ENCODE measurements at regions not wholly inside any gene's neighbourhood (a gene's known extent, or its start where the extent isn't known, plus 50 kb on each side); places are given as distances from the start of the nearest gene placed in this dataset.

GRCh38 chr11:128058580-128059208 is 528.7 kb downstream of the ETS1 start:
- BruUV-seq (replicated peaks), result no TSS peak
- Histone ChIP-seq H2BK120ac (ENCODE audit: low read depth, low read length) (no peak overlapping the region), H3K4me3 (ENCODE audit: insufficient read depth, low read depth, low read length) (no peak overlapping the region), H3K18ac (ENCODE audit: low read depth, low read length) (no peak overlapping the region), H3K4me1 (ENCODE audit: control insufficient read depth, insufficient read depth, low read length) (peaks cover 7% of the 10 kb centered on the region), H4K5ac (ENCODE audit: low read depth, low read length) (no peak overlapping the region), H3K56ac (ENCODE audit: extremely low read depth, insufficient read depth, low read length) (no peak overlapping the region), H3K27me3 (ENCODE audit: control insufficient read depth, insufficient read depth, low read length) (no peaks in the 10 kb centered on the region), H2AK5ac (ENCODE audit: low read depth, low read length) (no peak overlapping the region; the same call in 1 of the 2 replicates), H2AK9ac (replicated peaks; ENCODE audit: low read depth, low read length, poor library complexity) (no peak overlapping the region), H2BK15ac (ENCODE audit: low read depth, low read length) (no peak overlapping the region), H3K9me1 (ENCODE audit: insufficient read depth, low read length) (no peaks in the 10 kb centered on the region; the same call in 1 of the 2 replicates), H2BK20ac (ENCODE audit: low read depth, low read length) (no peak overlapping the region), H3K23ac (ENCODE audit: low read depth, low read length) (no peak overlapping the region), H3K4ac (ENCODE audit: low read depth, low read length) (no peak overlapping the region), H3K9me3 (ENCODE audit: control insufficient read depth, insufficient read depth, low read length) (no peaks in the 10 kb centered on the region), H3K36me3 (ENCODE audit: control insufficient read depth, insufficient read depth, low read length) (no peaks in the 10 kb centered on the region), H3K4me2 (ENCODE audit: low read depth, low read length) (no peak overlapping the region), H4K20me1 (ENCODE audit: insufficient read depth, low read length) (no peaks in the 10 kb centered on the region), H3K14ac (replicated peaks; ENCODE audit: low read depth, low read length) (no peak overlapping the region), H4K8ac (ENCODE audit: low read depth in 2 of 2, low read length in 2 of 2) (no peak overlapping the region), H2AFZ (replicated peaks; ENCODE audit: low read length, poor library complexity) (no peak overlapping the region), H3K27ac (ENCODE audit: insufficient read depth, low read length) (no peak overlapping the region), H3K9ac (ENCODE audit: low read depth, low read length) (no peak overlapping the region), H2BK5ac (ENCODE audit: low read depth, low read length, poor library complexity, severe bottlenecking) (no peak overlapping the region), H4K91ac (ENCODE audit: insufficient read depth, low read depth, low read length) (no peak overlapping the region), H3K79me1 (ENCODE audit: low read depth in 1 of 2, low read length in 2 of 2) (no peaks in the 10 kb centered on the region)
- intact Hi-C loops (cut with micrococcal nuclease) (no loop called here), dilution Hi-C loops (cut with HindIII; ENCODE audit: low sequenced_read_pairs, unreplicated experiment) (no loop called here), in situ Hi-C loops (cut with MboI; ENCODE audit: low sequenced_read_pairs) (no loop called here)
- DNase-seq, result no peak
- no peak for ATAC-seq (ENCODE audit: low read depth)
- POLR2A ChIA-PET (ENCODE audit: unreplicated experiment), result no interaction called here
- TF ChIP-seq CTCF (conservative IDR thresholded peaks at IDR 0.05; ENCODE audit: low read depth, low read length), result no peak
- no peak for TF ChIP-seq BHLHE40 (IDR thresholded peaks at IDR 0.05; ENCODE audit: low read depth, low read length)
- TF ChIP-seq MAZ (IDR thresholded peaks at IDR 0.05; ENCODE audit: borderline replicate concordance, low read depth, low read length), result no peak
- TF ChIP-seq NFE2L2 (IDR thresholded peaks at IDR 0.05; ENCODE audit: low read depth, low read length), result no peak
- CTCF ChIA-PET, result no interaction called here
- WGBS, 2 experiments (ENCODE audit: extremely low coverage in 2 of 2, insufficient read length in 1 of 2), result 95% methylated on average over 3 of the region's 5 CpGs; no CpG with 5 or more reads in 1 of the 2 experiments
